Ammon's horn (tissue), 1 donor: ENCODE measurements at regions not wholly inside any gene's neighbourhood (a gene's known extent, or its start where the extent isn't known, plus 50 kb on each side); places are given as distances from the start of the nearest gene placed in this dataset.
"Not testable (repeated sequence)": the region's sequence is repeated elsewhere in the genome, so short reads cannot be mapped to it uniquely, and the experiment has no call there.

ENCODE experiments used
- DNase-seq: peaks from one replicate; pipeline ENCODE4 v3.0.0-alpha.2; 2016; ENCODE audit warnings: low spot score

GRCh38 chr2:156005531-156005930 is 327.0 kb downstream of the NR4A2 start:
- DNase-seq, result no peak

- DNase-seq, result no peak
These were observed 328.1 kb downstream of the NR4A2 start for GRCh38 chr2:156004459-156004858.

- DNase-seq, result no peak
These were observed 328.7 kb downstream of the NR4A2 start for GRCh38 chr2:156003780-156004179.

GRCh38 chr2:156001851-156002250 is 330.7 kb downstream of the NR4A2 start:
- no peak for DNase-seq

GRCh38 chr2:155997538-155997937 is 335.0 kb downstream of the NR4A2 start:
- no peak for DNase-seq

GRCh38 chr2:155994315-155994714 is 338.2 kb downstream of the NR4A2 start:
- no peak for DNase-seq

GRCh38 chr2:155983845-155984244 is 348.7 kb downstream of the NR4A2 start:
- DNase-seq, result no peak

GRCh38 chr2:155982135-155982534 is 350.4 kb downstream of the NR4A2 start:
- DNase-seq, result no peak

GRCh38 chr2:155980941-155981560 is 351.5 kb downstream of the NR4A2 start:
- no peak for DNase-seq

GRCh38 chr2:155975734-155976133 is 356.8 kb downstream of the NR4A2 start:
- DNase-seq, result no peak

GRCh38 chr2:155972916-155973315 is 359.6 kb downstream of the NR4A2 start:
- no peak for DNase-seq

GRCh38 chr2:155966064-155966471 is 366.5 kb downstream of the NR4A2 start:
- not testable (repeated sequence) for DNase-seq

GRCh38 chr2:155965415-155966063 is 367.0 kb downstream of the NR4A2 start:
- no peak for DNase-seq

GRCh38 chr2:155961641-155962040 is 370.9 kb downstream of the NR4A2 start:
- DNase-seq, result no peak

- DNase-seq, result no peak
These were observed 373.7 kb downstream of the NR4A2 start for GRCh38 chr2:155958834-155959233.

- no peak for DNase-seq
These were observed 385.5 kb downstream of the NR4A2 start for GRCh38 chr2:155947069-155947468.

- no peak for DNase-seq
These were observed 388.3 kb downstream of the NR4A2 start for GRCh38 chr2:155944218-155944617.

GRCh38 chr2:155930312-155930711 is 402.2 kb downstream of the NR4A2 start:
- DNase-seq, result no peak

GRCh38 chr2:155917380-155917779 is 415.1 kb downstream of the NR4A2 start:
- no peak for DNase-seq

GRCh38 chr2:155913356-155913755 is 419.2 kb downstream of the NR4A2 start:
- no peak for DNase-seq

GRCh38 chr2:155908567-155908966 is 424.0 kb downstream of the NR4A2 start:
- DNase-seq, result no peak

- DNase-seq, result no peak
These were observed 425.3 kb downstream of the NR4A2 start for GRCh38 chr2:155907211-155907610.

- no peak for DNase-seq
These were observed 426.9 kb downstream of the NR4A2 start for GRCh38 chr2:155905657-155906056.

GRCh38 chr2:155904720-155905119 is 427.8 kb downstream of the NR4A2 start:
- no peak for DNase-seq
